T-helper 1 cell (primary cell): ENCODE measurements at regions not wholly inside any gene's neighbourhood (a gene's known extent, or its start where the extent isn't known, plus 50 kb on each side); places are given as distances from the start of the nearest gene placed in this dataset.

Source experiments
- DNase-seq, 5 donors: peaks; one replicate each; pipeline ENCODE4 v3.0.0-alpha.2; 2012 to 2020

DNA sequence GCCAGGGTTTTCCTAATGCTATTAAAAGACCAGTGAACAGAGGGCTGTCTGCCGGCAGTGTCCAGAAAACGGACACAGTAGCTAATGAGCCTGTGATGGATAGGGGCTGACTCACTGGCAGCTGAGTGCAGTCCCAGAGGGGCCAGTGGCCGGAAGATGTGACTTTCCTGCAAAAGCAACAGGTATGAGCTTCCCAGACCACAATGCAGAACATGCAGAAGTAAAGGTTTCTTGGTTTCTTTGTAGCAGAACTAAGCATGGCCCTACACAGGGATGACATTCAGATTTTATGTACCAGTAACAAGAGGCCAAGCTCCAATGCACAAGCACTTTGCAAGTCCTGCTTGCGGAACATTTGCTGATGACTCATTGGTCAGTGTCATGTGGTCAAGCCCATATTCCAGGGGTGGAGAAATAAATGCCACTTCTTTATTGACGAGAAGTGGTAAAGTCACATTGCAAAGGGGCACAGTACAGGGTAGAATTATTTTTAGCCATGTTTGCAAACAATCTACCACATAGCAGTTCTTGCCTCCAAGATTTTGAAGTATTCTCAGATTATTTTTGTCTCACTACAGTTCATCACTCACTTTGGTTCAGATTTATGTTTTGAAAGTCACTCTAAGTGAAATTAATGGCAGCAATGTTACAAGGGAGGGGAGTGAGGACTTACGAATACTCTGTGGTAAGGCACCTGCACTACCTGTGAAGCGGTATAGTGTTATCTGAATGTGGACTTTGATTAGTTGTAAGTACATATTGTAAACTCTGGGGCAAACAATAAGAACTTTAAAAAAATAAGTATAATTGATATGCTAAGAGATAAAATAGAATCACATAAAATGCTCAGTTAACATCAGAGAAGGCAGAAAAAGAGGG, 263.3 kb downstream of the ABHD5 start:
- DNase-seq: no peak

- no peak for DNase-seq
These were observed 266.2 kb downstream of the ABHD5 start for GRCh38 chr3:43956945-43957344.

DNA sequence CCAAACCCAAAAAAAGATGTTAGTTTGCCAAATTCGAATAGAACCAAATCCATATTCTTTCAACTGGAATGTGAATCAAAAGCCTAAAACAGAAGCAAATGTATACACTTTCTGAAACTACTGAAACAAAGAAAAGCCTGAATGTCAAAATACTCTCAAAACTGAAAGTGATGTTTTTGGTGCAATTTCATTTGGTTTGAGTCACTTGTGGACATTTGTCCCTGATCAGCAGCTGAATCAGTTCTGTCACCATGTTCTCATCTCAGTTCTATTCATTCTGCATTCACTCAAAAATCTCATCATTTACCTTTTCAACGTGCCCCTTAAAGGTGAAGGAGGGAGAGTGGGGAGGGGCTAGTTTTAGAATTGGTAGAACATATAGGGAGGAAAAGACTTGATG, 266.8 kb downstream of the ABHD5 start:
- DNase-seq: no peak

DNA sequence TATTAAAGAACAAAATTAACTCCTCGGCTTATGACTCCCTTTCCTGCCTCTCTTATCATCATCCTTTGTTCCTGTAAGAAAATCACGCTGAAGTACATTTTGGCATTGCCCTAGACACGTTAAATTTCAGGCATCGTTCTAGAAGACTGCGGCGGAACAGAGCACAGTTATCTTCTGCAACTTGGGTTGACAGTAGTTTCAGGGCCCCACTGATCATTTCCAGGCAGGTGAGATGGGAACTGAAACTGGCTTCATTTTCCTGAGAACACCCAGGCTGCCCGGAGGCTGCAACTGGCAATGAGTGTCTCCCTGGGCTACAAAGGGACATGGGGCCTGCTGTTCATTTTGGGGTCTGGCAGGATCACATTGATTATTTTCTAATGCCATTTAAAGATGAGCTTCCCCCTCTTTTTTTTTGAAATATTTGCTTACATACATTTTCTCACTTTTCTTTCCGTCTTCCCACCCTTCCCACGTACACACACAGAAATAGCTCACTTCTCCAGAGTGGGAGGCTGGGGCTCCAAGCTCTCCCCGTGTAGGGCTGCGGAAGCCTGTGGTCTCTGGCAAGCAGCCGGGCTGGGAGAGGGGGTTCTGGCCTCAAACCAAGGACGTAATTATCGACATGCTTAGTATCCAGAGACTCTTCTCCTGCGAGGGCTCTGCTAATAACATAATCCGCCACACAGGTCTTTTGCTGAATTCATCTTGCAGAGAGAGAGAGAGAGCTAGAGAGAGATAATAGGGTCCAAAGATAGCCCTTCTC, 267.4 kb downstream of the ABHD5 start:
- DNase-seq: no peak

DNA sequence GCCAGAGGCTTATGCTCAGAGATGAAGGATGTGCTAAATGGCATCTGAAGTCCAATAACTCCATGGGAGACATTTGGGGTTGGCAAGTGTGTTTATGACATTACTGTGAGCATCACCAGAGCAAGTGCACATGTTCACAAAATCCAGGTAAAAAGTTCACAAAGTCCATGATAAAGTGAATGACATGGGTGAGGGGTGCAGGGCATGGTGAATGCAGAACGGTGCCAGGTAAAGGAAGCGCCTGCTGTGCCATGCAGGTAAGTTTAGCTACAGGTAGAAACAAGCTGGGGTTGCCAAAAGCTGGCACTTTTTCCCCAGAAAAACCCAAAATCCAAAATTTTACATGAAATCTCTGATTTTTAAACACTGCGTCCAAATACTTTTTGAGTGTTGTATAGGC, 268.2 kb downstream of the ABHD5 start:
- DNase-seq: no peak

DNA sequence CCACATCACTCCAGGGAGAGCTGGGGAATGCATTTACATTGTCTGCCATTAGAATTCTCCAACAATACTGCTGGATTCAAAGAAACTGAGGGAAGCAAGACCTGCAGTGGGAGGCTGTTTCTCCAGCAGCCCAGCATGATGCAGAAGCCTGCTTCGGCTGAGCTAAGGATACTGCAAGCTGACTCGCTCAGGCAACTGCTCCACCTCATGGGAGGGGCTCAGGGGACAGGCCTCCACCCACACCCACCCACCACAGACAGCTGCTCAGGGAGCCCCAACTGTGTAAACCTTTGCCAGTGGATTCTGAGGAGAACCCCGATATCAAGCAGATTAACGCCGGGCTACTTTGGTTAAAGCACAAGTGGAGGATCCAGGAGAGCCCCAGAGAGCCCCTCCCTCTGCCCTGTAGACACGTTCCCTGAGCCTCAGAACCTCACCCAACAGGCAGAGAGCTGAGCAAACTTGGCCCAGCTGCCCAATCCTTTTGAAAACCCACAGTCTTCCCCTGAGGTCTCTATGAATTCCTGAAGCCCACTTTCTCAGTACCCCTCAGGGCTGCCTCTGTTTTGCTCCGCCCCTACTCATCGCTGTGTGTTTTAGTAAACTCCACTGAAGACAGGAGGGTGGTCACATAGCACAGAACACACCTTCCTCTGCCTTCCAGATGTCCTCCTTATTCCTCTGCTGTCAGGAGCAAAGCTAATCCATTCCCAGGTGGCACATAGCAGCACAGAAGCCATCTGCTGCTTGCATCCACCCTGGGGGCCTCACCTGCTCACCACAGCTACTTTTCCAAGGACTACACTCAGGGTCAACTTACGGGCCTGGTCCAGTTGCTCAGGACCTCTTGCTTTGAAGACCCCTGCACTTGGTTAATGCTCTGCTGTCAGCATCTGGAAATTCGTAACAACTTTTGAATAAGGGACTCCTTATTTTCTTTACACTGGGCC, 269.0 kb downstream of the ABHD5 start:
- no peak for DNase-seq

- DNase-seq: no peak
These were observed 269.7 kb downstream of the ABHD5 start for GRCh38 chr3:43960448-43960840.

DNA sequence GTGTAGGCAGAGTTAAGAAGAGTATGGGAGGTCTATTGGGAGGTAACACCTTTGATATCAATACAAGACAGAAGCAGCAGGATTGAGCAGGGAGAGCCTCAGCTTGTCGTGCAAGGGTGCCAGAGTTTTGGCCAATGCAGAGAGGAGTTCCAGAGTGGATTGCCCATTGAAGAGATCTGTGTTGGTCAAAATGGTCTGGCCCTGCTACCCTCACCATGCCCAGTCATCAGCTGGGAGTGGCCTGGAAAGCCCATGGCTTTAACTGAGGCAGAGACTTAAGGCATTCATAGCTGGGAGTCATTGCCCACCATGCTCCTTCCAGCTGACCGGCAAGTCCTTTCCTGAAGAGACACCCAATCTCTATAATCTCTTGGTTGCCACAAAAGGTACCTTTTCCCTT, 271.3 kb downstream of the ABHD5 start:
- DNase-seq: no peak

GRCh38 chr3:43963208-43963607, 272.5 kb downstream of the ABHD5 start:
- DNase-seq: no peak

GRCh38 chr3:43964640-43965039, 273.9 kb downstream of the ABHD5 start:
- DNase-seq: peak in 1 of 5 donors; percentile 54

- no peak for DNase-seq
These were observed 274.9 kb downstream of the ABHD5 start for GRCh38 chr3:43965656-43966055.

DNA sequence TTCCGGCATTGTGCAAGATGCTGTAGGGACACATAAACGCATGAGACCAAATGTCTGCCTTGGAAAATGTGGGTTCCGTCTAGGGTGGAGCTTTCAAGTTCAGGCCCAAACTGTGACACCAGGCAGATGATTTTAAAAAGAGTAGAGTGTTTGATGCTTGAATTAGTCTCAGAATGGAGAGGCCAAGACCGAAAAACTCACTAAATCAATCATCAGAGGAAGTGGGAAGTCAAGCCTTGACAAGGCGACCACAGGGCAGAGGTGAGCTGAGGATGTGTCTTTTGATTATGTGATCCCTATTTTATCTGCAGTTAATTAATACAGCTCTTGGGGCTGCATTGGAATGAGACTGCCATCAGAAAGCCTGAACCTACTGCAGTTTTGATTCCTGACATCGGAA, 275.4 kb downstream of the ABHD5 start:
- peak in 1 of 5 donors; percentile 40 for DNase-seq

DNA sequence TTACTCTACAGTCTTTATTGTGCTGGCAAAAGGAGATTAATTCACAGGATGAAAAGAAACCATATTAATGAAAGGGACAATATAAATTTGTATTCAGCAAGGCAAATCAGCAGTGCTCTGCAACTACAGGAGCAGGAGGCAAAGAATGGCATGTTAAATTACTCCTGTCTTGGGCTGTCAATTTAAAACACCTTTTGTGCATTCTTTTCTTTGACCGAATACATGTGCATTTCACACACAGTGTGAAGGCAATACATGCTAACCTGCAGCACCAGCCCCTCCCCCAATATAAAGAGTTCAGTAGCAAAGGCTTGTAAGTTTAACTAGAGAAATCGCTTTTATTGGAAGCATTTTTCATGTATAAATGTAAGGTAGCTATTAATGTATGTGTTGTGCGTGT, 275.2 kb upstream of the TOPAZ1 start:
- no peak for DNase-seq

- DNase-seq: no peak
These were observed 273.2 kb upstream of the TOPAZ1 start for GRCh38 chr3:43968465-43968864.

GRCh38 chr3:43969944-43970343, 271.7 kb upstream of the TOPAZ1 start:
- DNase-seq: no peak

DNA sequence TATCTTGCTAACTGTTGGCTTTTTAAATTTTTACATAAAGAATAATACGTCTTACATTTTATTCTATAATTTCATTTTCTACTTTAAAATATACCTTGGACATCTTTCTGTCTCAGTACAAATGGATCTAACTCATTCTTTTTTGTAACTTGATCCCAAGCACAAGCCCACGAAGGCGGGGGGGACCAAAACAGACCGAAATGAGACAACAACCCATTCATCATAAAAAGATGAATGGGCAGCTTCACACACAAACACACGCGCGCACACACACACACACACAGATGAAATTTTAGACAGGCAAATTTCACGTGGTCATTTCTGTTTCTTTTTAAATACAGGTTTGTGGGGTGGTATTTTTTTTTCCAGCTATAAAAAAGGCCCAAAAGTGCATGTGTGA, 271.3 kb upstream of the TOPAZ1 start:
- no peak for DNase-seq

DNA sequence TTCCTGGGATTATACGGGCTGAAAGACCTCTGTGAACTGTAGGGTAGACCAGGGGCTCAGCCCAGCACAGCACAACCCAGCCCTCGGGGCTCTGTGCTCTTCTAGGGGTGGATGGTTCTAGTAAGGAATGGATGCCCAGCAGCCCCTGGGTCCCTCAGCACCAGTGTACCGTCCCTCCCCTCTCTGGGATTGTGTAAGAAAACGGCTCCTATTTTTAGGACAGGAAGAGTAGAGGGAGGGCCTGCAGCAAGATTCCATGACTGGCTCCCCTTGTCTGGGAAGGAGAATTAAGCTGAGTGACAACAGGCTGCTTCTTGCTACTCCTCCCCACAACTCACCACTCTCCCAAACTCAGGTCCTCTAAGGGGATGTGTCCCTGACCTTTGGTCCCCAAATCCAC, 270.8 kb upstream of the TOPAZ1 start:
- DNase-seq: no peak

GRCh38 chr3:43971486-43971885, 270.2 kb upstream of the TOPAZ1 start:
- DNase-seq: no peak

DNA sequence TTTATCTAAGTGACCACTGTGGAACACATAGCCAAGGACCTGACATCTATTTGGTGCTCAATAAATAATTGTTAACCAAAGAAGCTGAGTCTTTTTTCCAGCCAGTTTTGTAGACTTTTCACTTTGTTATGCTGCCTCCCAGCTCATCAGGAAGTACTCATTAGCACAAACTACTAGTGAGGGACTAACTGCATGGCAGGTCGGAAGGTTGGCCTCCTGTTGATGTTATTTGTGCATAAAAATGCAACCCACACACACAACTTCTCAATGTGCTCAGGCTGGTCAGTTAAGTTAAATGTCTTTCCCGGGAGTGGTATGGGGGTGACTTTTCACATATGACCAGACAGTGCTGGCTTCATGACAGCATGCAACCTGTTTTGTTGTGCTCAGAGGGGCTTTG, 263.0 kb upstream of the TOPAZ1 start:
- DNase-seq: no peak

GRCh38 chr3:43979645-43980044, 262.0 kb upstream of the TOPAZ1 start:
- no peak for DNase-seq

DNA sequence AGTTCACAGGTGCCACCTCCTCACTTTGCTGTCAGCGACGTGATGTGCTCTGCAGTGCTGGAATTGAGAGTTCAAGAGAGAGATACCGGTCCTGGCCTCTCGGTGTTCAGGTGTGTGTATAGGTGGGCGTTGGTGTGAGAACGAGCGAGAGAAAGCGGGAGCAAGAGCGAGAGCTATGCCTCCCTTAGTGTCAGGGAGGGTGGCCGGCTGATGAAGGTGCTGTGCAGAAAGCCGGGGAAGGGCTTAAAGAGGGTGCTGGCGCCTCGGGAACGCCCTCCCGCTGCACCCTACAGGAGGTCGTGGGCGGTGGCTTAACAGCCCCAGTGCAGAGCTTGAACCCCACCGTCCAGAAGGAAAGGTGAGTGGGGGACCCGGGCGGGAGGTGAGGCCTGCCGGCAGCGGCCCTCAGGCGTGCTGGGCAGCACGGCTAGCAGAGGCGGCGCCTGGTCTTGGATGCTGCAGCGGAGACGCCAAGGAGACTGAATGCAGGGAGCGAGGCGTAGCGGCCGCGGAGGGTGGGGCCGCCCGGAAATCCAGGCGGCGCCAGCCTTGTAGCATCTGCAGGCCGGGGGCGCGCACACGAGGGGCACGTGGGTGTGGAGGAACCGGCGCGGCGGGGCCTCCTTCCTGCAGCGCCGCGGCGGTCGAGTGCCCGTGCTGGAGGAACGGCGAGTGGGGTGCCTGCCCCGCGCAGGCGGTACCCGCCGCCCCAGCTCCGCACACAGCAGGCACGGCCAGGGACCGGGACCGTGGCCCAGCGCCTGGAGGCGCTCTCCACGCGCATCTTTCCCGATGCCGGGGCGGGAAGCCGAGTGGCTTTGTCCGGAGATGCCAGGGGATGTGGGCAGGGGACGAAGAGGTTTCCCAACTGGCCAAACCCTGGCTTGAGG, 246.8 kb upstream of the TOPAZ1 start:
- DNase-seq: peak in 1 of 5 donors; percentile 28
